ENCODE measurements at regions not wholly inside any gene's neighbourhood (a gene's known extent, or its start where the extent isn't known, plus 50 kb on each side); places are given as distances from the start of the nearest gene placed in this dataset.

DNA sequence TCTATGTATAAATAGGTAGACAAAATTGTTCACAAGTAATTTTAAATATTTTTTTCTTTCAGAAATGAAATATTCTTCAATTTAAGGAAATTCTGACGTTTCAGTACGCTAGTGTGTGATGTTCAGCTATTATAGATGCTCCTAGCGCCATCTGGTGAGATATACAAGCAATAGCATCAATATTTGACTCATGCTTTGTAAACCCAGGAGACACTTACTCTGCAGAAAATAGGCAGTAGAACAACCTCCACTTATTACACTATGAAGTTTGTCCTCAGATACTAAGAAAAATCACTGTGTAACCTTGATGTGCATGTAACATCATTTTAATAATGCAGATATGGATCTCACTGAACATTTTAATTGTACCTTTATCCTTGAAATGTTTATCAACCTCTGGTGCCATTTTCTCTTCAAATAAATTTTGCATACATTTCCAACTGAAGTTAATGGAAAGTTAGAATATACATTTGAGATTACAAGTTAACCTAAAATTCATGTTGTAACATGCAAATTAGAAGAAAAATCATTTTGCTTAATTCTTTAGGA lies 151.5 kb upstream of the FAM3C start:
- Histone ChIP-seq H3K9me3 (ENCODE audit: control insufficient read depth in 1 of 2, insufficient read depth in 1 of 2, low read depth in 1 of 2, low read length in 2 of 2) (no peaks in the 10 kb centered on the region), H3K27ac (ENCODE audit: low read depth, low read length) (no peak overlapping the region; the same call in 1 of the 2 replicates), H3K27me3 (ENCODE audit: insufficient read depth, low read length) (no peaks in the 10 kb centered on the region), H2AFZ (ENCODE audit: low read depth, low read length, poor library complexity, severe bottlenecking) (peak overlapping the region; percentile 74), H3K79me2 (ENCODE audit: insufficient read depth, low read length) (no peaks in the 10 kb centered on the region), H3K4me2 (ENCODE audit: low read length) (peak overlapping the region; percentile 23), H4K20me1 (ENCODE audit: insufficient read depth) (no peaks in the 10 kb centered on the region), H3K4me3 (replicated peaks in 1 of 2; ENCODE audit: low read depth in 1 of 2, low read length in 2 of 2) (no peak overlapping the region), H3K36me3 (ENCODE audit: control insufficient read depth in 1 of 2, insufficient read depth in 2 of 2, low read length in 2 of 2) (peaks cover 0 to 9% of the 10 kb centered on the region in 2 experiments; a peak in 1 of 4 replicates), H3K4me1 (ENCODE audit: control insufficient read depth in 1 of 2, insufficient read depth in 2 of 2, low read length in 2 of 2) (peaks cover 32 to 56% of the 10 kb centered on the region in 2 experiments), H3K9ac (ENCODE audit: low read length) (peak overlapping the region; percentile 50; the same call in 1 of the 2 replicates), H3K9me2 (ENCODE audit: insufficient read depth) (no peaks in the 10 kb centered on the region)
- ATAC-seq (peak; percentile 37; the same call in 1 of the 2 replicates), DNase-seq (ENCODE audit: low read depth, low spot score) (peak; percentile 63)
- ChIA-PET CTCF (interaction anchor here (0.6 to 2.4 kb wide), 6 partner anchors 150 to 196 kb away, joined by 3 to 42 read pairs (median 3); partner anchors contain the start of gene FAM3C), POLR2A (interaction anchor here (1.3 kb wide), 1 partner anchor 151 kb away, joined by 3 read pairs; the partner anchor contains the start of gene FAM3C), RAD21 (ENCODE audit: low non-redundant PET in 1 of 2, low total read pairs in 2 of 2, uncharacterized antibody in 2 of 2, unreplicated experiment in 2 of 2) (interaction anchor here (1.0 kb wide), 2 partner anchors 181 kb away, joined by 5 read pairs; no protein-coding TSS in a partner anchor)
- intact Hi-C loops (cut with micrococcal nuclease): loop anchor here (1.0 to 10.0 kb wide), 4 partner anchors 180 to 563 kb away; partner anchors contain the start of gene CPED1
- no TSS peak for BruUV-seq (replicated peaks)
- TF ChIP-seq, protein P1, sequence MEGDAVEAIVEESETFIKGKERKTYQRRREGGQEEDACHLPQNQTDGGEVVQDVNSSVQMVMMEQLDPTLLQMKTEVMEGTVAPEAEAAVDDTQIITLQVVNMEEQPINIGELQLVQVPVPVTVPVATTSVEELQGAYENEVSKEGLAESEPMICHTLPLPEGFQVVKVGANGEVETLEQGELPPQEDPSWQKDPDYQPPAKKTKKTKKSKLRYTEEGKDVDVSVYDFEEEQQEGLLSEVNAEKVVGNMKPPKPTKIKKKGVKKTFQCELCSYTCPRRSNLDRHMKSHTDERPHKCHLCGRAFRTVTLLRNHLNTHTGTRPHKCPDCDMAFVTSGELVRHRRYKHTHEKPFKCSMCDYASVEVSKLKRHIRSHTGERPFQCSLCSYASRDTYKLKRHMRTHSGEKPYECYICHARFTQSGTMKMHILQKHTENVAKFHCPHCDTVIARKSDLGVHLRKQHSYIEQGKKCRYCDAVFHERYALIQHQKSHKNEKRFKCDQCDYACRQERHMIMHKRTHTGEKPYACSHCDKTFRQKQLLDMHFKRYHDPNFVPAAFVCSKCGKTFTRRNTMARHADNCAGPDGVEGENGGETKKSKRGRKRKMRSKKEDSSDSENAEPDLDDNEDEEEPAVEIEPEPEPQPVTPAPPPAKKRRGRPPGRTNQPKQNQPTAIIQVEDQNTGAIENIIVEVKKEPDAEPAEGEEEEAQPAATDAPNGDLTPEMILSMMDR (IDR thresholded peaks at IDR 0.05 in 2 of 3, conservative IDR thresholded peaks at IDR 0.05 in 1 of 3; ENCODE audit: borderline replicate concordance in 1 of 3, insufficient read depth in 1 of 3, low read depth in 2 of 3, low read length in 2 of 3): peak; percentile 60 to 81 (median 73)
- TF ChIP-seq CEBPB (IDR thresholded peaks at IDR 0.05; ENCODE audit: low read depth) (0 out of 2 replicates have a peak, but pooled peaks have one; percentile 28), TCF7L2 (IDR thresholded peaks at IDR 0.05; ENCODE audit: borderline replicate concordance, extremely low read depth, insufficient read depth, insufficient read length) (no peak), JUND (IDR thresholded peaks at IDR 0.05) (peak; percentile 27; the same call in 1 of the 2 replicates), RAD21 (IDR thresholded peaks at IDR 0.05; ENCODE audit: low read depth) (peak; percentile 97), ELF1 (IDR thresholded peaks at IDR 0.05; ENCODE audit: borderline replicate concordance, low read depth) (no peak), CBX3 (IDR thresholded peaks at IDR 0.05; ENCODE audit: low read depth) (no peak), SP1 (IDR thresholded peaks at IDR 0.05; ENCODE audit: low read depth) (peak; percentile 27; the same call in 1 of the 2 replicates), POLR2A (IDR thresholded peaks at IDR 0.05; ENCODE audit: borderline replicate concordance, extremely low read depth, insufficient read depth, insufficient read length) (no peak), EZH2 (IDR thresholded peaks at IDR 0.05) (no peak), SRF (IDR thresholded peaks at IDR 0.05; ENCODE audit: low read depth) (no peak), FOSL1 (IDR thresholded peaks at IDR 0.05; ENCODE audit: low read depth) (peak; percentile 29; the same call in 1 of the 2 replicates)
- TF ChIP-seq, protein P2, sequence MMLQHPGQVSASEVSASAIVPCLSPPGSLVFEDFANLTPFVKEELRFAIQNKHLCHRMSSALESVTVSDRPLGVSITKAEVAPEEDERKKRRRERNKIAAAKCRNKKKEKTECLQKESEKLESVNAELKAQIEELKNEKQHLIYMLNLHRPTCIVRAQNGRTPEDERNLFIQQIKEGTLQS (IDR thresholded peaks at IDR 0.05): no peak
